ENCODE measurements at regions not wholly inside any gene's neighbourhood (a gene's known extent, or its start where the extent isn't known, plus 50 kb on each side); places are given as distances from the start of the nearest gene placed in this dataset.

DNA sequence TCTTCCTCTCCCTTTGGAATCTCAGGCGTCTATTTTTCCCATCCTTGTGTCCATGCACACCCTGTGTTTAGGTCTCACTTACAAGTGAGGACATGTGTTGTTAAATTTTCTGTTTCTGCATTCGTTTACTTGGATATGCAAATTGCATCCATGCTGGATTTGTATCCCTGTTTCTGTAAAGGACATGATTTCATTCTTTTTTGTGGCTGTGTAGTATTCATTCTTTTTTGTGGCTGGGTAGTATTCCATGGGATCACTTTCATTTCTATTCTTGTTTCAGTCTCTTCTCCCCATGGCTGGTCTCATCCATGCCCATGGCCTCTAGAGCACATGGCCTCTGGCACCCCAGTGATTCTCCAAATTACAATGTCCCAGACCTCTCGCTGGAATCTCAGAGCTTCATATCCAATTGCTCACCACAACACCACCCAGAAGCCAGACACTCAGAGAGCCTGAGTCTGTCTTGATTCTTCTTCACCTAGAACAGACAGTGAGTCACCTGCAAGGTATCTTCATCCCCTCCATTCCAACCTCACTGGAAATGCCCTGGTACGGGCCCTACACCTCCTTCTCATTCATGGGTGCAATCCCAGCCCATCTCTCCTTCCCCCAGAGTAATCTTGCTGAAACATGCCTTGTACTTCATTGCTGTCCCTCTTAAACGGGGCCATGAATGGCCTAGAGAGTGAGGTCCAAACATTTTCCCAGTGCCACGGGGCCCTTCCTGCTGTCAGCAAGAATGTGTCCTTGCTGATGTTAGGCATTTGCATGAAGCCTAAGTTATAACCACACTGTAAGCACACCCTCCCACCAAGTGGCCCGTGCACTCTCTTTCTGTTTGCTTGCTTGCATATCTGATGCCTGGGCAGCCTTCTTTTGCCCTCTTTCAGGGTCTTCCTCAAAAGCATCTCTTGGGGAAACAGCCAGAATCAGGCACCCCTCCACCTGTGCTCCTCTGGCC, 476.2 kb upstream of the TSHZ3 start:
- no peak overlapping the region for H3K9ac ChIP-seq (ENCODE audit: insufficient read depth in 1 of 2, low read length in 2 of 2)
- H3K4me3 ChIP-seq, result no peak overlapping the region
- H3K36me3 ChIP-seq (ENCODE audit: control insufficient read depth in 4 of 4, insufficient read depth in 4 of 4, low read length in 4 of 4), result no peaks in the 10 kb centered on the region
- WGBS, 2 donors, result 81 to 82% methylated on average over 7 of the region's 7 CpGs
- H3K9me3 ChIP-seq (ENCODE audit: control insufficient read depth in 4 of 4, insufficient read depth in 3 of 4, low read length in 3 of 4), result peaks cover 0 to 3% (median under 1%) of the 10 kb centered on the region in 4 donors
- H3K27me3 ChIP-seq (ENCODE audit: control insufficient read depth in 3 of 3, insufficient read depth in 3 of 3, low read length in 2 of 3), result no peaks in the 10 kb centered on the region
- TF ChIP-seq, protein P1, sequence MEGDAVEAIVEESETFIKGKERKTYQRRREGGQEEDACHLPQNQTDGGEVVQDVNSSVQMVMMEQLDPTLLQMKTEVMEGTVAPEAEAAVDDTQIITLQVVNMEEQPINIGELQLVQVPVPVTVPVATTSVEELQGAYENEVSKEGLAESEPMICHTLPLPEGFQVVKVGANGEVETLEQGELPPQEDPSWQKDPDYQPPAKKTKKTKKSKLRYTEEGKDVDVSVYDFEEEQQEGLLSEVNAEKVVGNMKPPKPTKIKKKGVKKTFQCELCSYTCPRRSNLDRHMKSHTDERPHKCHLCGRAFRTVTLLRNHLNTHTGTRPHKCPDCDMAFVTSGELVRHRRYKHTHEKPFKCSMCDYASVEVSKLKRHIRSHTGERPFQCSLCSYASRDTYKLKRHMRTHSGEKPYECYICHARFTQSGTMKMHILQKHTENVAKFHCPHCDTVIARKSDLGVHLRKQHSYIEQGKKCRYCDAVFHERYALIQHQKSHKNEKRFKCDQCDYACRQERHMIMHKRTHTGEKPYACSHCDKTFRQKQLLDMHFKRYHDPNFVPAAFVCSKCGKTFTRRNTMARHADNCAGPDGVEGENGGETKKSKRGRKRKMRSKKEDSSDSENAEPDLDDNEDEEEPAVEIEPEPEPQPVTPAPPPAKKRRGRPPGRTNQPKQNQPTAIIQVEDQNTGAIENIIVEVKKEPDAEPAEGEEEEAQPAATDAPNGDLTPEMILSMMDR (IDR thresholded peaks at IDR 0.05; ENCODE audit: control extremely low read depth, extremely low read depth), result no peak
- H3K27ac ChIP-seq (ENCODE audit: low read depth in 1 of 2, low read length in 1 of 2), result no peak overlapping the region
- peaks cover 0 to 4% (median 0%) of the 10 kb centered on the region in 5 donors for H3K4me1 ChIP-seq (ENCODE audit: control insufficient read depth in 5 of 5, insufficient read depth in 5 of 5, low read length in 5 of 5)
- ATAC-seq (ENCODE audit: insufficient read depth, low FRiP score) (no peak), DNase-seq (no peak)

DNA sequence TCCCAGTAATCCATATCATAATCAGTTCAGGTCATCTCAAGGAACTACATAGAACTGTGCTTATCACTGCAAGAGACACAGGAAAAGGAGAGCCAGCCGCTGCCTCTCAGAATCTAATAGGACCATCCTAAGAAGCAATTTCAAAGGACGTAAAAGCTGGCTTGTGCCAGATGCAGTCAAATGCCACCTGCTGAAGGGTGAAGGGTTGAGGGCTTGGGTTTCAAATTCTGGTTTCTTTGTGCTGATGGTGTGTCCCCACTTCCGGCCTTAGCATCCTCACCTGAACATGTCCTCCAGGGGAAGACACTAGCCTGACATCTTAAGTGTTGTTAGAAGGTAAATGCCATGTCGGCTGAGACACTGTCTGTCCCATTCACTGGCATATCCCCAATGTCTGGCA, 477.1 kb upstream of the TSHZ3 start:
- Histone ChIP-seq H3K4me1 (ENCODE audit: control insufficient read depth in 5 of 5, insufficient read depth in 5 of 5, low read length in 5 of 5) (peaks cover 0 to 4% (median 0%) of the 10 kb centered on the region in 5 donors), H3K4me3 (no peak overlapping the region), H3K27ac (ENCODE audit: low read depth in 1 of 2, low read length in 1 of 2) (no peak overlapping the region), H3K27me3 (ENCODE audit: control insufficient read depth in 3 of 3, insufficient read depth in 3 of 3, low read length in 2 of 3) (no peaks in the 10 kb centered on the region), H3K9ac (ENCODE audit: insufficient read depth in 1 of 2, low read length in 2 of 2) (no peak overlapping the region), H3K9me3 (ENCODE audit: control insufficient read depth in 4 of 4, insufficient read depth in 3 of 4, low read length in 3 of 4) (peaks cover 0 to 1% (median 0%) of the 10 kb centered on the region in 4 donors), H3K36me3 (ENCODE audit: control insufficient read depth in 4 of 4, insufficient read depth in 4 of 4, low read length in 4 of 4) (no peaks in the 10 kb centered on the region)
- DNase-seq (no peak), ATAC-seq (ENCODE audit: insufficient read depth, low FRiP score) (no peak)
- TF ChIP-seq, protein P1 (IDR thresholded peaks at IDR 0.05; ENCODE audit: control extremely low read depth, extremely low read depth), result no peak
- 91 to 95% methylated on average over 4 of the region's 4 CpGs for WGBS, 2 donors

DNA sequence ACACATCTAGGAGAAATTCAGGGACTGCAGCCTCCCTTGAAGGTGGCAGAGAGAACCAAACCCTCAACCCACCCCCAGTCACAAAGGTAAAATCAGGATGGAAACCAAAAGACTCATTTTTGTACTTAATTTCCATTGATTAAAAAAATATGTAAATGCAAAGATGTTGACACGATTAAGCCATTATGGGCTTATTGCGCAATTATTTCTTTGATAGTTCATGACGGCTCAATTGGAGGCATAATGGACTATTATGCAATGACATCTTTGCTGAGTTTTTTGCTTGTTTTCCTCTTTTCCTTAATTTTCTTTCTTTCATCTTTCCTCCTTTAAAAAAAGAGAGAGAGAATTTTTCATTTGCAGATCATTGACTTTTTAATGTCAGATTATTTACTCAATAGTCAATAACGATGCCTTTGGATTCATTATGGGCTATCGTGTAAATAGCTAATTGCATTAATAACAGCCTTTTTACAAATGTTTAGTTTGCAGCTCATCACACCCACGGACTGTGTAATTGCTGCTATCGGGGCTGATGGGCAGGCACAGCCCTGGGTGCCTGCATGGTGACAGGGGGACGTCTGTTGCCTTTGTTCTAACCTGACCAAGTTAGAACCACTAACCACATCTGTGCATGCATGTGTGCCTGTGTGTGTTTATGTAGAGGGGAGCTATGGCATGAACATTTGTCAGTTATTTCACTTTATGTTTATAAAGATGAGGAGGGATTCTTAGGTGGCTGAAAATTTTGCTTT, 482.4 kb upstream of the TSHZ3 start:
- Histone ChIP-seq H3K27ac (ENCODE audit: low read depth in 1 of 2, low read length in 1 of 2) (no peak overlapping the region), H3K9ac (ENCODE audit: insufficient read depth in 1 of 2, low read length in 2 of 2) (no peak overlapping the region), H3K9me3 (ENCODE audit: control insufficient read depth in 4 of 4, insufficient read depth in 3 of 4, low read length in 3 of 4) (peaks cover 2 to 17% (median 4%) of the 10 kb centered on the region in 4 donors), H3K4me1 (ENCODE audit: control insufficient read depth in 5 of 5, insufficient read depth in 5 of 5, low read length in 5 of 5) (peaks cover 0 to 4% (median 0%) of the 10 kb centered on the region in 5 donors), H3K27me3 (ENCODE audit: control insufficient read depth in 3 of 3, insufficient read depth in 3 of 3, low read length in 2 of 3) (no peaks in the 10 kb centered on the region), H3K36me3 (ENCODE audit: control insufficient read depth in 4 of 4, insufficient read depth in 4 of 4, low read length in 4 of 4) (peaks cover 0 to 2% (median 0%) of the 10 kb centered on the region in 4 donors), H3K4me3 (no peak overlapping the region)
- WGBS, 2 donors, result 65 to 69% methylated on average over 8 of the region's 8 CpGs
- no peak for ATAC-seq (ENCODE audit: insufficient read depth, low FRiP score)
- TF ChIP-seq, protein P1 (IDR thresholded peaks at IDR 0.05; ENCODE audit: control extremely low read depth, extremely low read depth), result no peak
- peak in 2 of 3 donors; percentile 45 to 79 for DNase-seq

Measured in lung (tissue), 11 donors.